ENCODE measurements at regions not wholly inside any gene's neighbourhood (a gene's known extent, or its start where the extent isn't known, plus 50 kb on each side); places are given as distances from the start of the nearest gene placed in this dataset.

DNA sequence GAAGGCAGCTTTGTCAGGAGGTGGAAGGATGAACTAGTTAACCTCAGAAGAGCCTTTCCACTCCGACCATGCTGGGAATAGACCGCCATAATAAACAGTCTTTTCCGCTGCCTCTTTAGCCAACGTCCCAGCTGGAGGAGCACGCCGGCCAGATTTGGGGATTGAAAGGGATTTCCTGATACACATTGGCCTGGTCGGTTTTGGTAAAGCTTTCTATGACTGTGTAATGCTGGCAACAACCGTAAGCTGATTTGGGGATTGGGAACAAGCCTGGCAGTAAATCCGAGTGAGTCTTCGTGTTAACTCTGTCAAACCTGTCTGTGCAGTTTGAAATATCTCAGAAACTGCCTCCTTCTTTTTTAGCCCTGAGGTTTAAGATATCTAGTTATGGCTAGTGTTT, 87.0 kb downstream of the DAD1 start:
- H3K9ac ChIP-seq = no peak overlapping the region
- no peaks in the 10 kb centered on the region for H3K79me2 ChIP-seq (ENCODE audit: insufficient read depth)
- H3K4me2 ChIP-seq (ENCODE audit: unreplicated experiment) = no peak overlapping the region
- no peak for DNase-seq
- no peaks in the 10 kb centered on the region; the same call in 1 of the 2 replicates for H3K27me3 ChIP-seq (replicated peaks; ENCODE audit: insufficient read depth)
- in situ Hi-C loops (cut with MboI) = no loop called here
- TF ChIP-seq EZH2phosphoT487 (IDR thresholded peaks at IDR 0.05; ENCODE audit: insufficient read depth, low read depth) (no peak), EZH2 (IDR thresholded peaks at IDR 0.05; ENCODE audit: insufficient read depth, poor library complexity, severe bottlenecking) (no peak)
- no peaks in the 10 kb centered on the region for H3K9me2 ChIP-seq (ENCODE audit: insufficient read depth)
- H3F3A ChIP-seq (ENCODE audit: insufficient read depth) = no peaks in the 10 kb centered on the region
- H3K27ac ChIP-seq = no peak overlapping the region
- no peaks in the 10 kb centered on the region for H4K20me1 ChIP-seq (ENCODE audit: insufficient read depth)
- H3K36me3 ChIP-seq (ENCODE audit: low read depth) = no peaks in the 10 kb centered on the region
- WGBS, 2 experiments (ENCODE audit: low coverage in 1 of 2, low lambda C conversion rate in 2 of 2, missing lambda C conversion rate in 2 of 2) = 51 to 54% methylated on average over 10 of the region's 10 CpGs
- H3K9me3 ChIP-seq (ENCODE audit: low read depth) = no peaks in the 10 kb centered on the region
- H3K4me3 ChIP-seq = no peak overlapping the region
- no peak overlapping the region for H2AFZ ChIP-seq
- no peaks in the 10 kb centered on the region for H3K4me1 ChIP-seq (ENCODE audit: insufficient read depth)

- DNase-seq = no peak
- no peaks in the 10 kb centered on the region for H4K20me1 ChIP-seq (ENCODE audit: insufficient read depth)
- no peak overlapping the region for H2AFZ ChIP-seq
- H3F3A ChIP-seq (ENCODE audit: insufficient read depth) = no peaks in the 10 kb centered on the region
- H3K27ac ChIP-seq = no peak overlapping the region
- in situ Hi-C loops (cut with MboI) = no loop called here
- H3K9me3 ChIP-seq (ENCODE audit: low read depth) = no peaks in the 10 kb centered on the region
- TF ChIP-seq EZH2phosphoT487 (IDR thresholded peaks at IDR 0.05; ENCODE audit: insufficient read depth, low read depth) = no peak
- TF ChIP-seq EZH2 (IDR thresholded peaks at IDR 0.05; ENCODE audit: insufficient read depth, poor library complexity, severe bottlenecking) = no peak
- no peak overlapping the region for H3K4me2 ChIP-seq (ENCODE audit: unreplicated experiment)
- no peaks in the 10 kb centered on the region for H3K79me2 ChIP-seq (ENCODE audit: insufficient read depth)
- H3K36me3 ChIP-seq (ENCODE audit: low read depth) = no peaks in the 10 kb centered on the region
- no peak overlapping the region for H3K9ac ChIP-seq
- no peaks in the 10 kb centered on the region; the same call in 1 of the 2 replicates for H3K27me3 ChIP-seq (replicated peaks; ENCODE audit: insufficient read depth)
- no peak overlapping the region for H3K4me3 ChIP-seq
- no peaks in the 10 kb centered on the region for H3K9me2 ChIP-seq (ENCODE audit: insufficient read depth)
- no peaks in the 10 kb centered on the region for H3K4me1 ChIP-seq (ENCODE audit: insufficient read depth)
- 60 to 68% methylated on average over 10 of the region's 10 CpGs for whole genome bisulfite sequencing, 2 experiments (ENCODE audit: low coverage in 1 of 2, low lambda C conversion rate in 2 of 2, missing lambda C conversion rate in 2 of 2)
Observed at GRCh38 chr14:22500954-22501726, 87.9 kb downstream of the DAD1 start.

DNA sequence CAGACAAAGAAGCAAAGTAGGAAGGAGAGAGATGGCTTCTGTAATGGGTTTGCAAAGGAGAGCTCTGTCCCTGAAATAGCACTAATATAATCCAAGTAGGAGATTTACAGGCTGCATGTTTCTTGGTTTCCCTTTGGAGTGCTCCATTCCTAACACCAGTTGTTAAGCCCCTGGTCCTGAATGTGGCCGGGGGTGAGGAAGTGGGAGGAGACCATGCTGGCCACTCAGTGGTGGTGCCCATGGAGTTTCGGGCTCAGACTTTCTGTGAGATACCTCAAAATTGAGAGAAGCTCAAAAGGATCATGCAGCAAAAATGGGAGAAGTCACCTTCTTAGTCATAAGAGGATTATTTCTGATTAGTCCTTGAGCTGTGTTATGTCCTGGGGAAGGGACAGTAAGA, 88.5 kb downstream of the DAD1 start:
- Histone ChIP-seq H3K4me3 (no peak overlapping the region), H3K4me1 (ENCODE audit: insufficient read depth) (no peaks in the 10 kb centered on the region), H3K27me3 (replicated peaks; ENCODE audit: insufficient read depth) (peaks cover 5% of the 10 kb centered on the region; the same call in 1 of the 2 replicates), H3K4me2 (ENCODE audit: unreplicated experiment) (no peak overlapping the region), H3K9me2 (ENCODE audit: insufficient read depth) (no peaks in the 10 kb centered on the region), H3K9me3 (ENCODE audit: low read depth) (no peaks in the 10 kb centered on the region), H3K79me2 (ENCODE audit: insufficient read depth) (no peaks in the 10 kb centered on the region), H3F3A (ENCODE audit: insufficient read depth) (no peaks in the 10 kb centered on the region), H3K27ac (no peak overlapping the region), H3K9ac (no peak overlapping the region), H4K20me1 (ENCODE audit: insufficient read depth) (no peaks in the 10 kb centered on the region), H2AFZ (no peak overlapping the region), H3K36me3 (ENCODE audit: low read depth) (no peaks in the 10 kb centered on the region)
- DNase-seq = no peak
- WGBS, 2 experiments (ENCODE audit: low coverage in 1 of 2, low lambda C conversion rate in 2 of 2, missing lambda C conversion rate in 2 of 2) = 86 to 89% methylated on average over 2 of the region's 2 CpGs
- no peak for TF ChIP-seq EZH2phosphoT487 (IDR thresholded peaks at IDR 0.05; ENCODE audit: insufficient read depth, low read depth)
- TF ChIP-seq EZH2 (IDR thresholded peaks at IDR 0.05; ENCODE audit: insufficient read depth, poor library complexity, severe bottlenecking) = no peak
- in situ Hi-C loops (cut with MboI) = no loop called here

- Histone ChIP-seq H3K9ac (no peak overlapping the region), H3K9me2 (ENCODE audit: insufficient read depth) (no peaks in the 10 kb centered on the region), H3K4me2 (ENCODE audit: unreplicated experiment) (no peak overlapping the region), H3K27ac (no peak overlapping the region), H3K4me1 (ENCODE audit: insufficient read depth) (no peaks in the 10 kb centered on the region), H3F3A (ENCODE audit: insufficient read depth) (no peaks in the 10 kb centered on the region), H2AFZ (no peak overlapping the region), H3K27me3 (replicated peaks; ENCODE audit: insufficient read depth) (peaks cover 19% of the 10 kb centered on the region), H4K20me1 (ENCODE audit: insufficient read depth) (no peaks in the 10 kb centered on the region), H3K4me3 (no peak overlapping the region), H3K79me2 (ENCODE audit: insufficient read depth) (no peaks in the 10 kb centered on the region), H3K36me3 (ENCODE audit: low read depth) (no peaks in the 10 kb centered on the region), H3K9me3 (ENCODE audit: low read depth) (no peaks in the 10 kb centered on the region)
- in situ Hi-C loops (cut with MboI) = no loop called here
- TF ChIP-seq EZH2 (IDR thresholded peaks at IDR 0.05; ENCODE audit: insufficient read depth, poor library complexity, severe bottlenecking) (no peak), EZH2phosphoT487 (IDR thresholded peaks at IDR 0.05; ENCODE audit: insufficient read depth, low read depth) (no peak)
- WGBS, 2 experiments (ENCODE audit: low coverage in 1 of 2, low lambda C conversion rate in 2 of 2, missing lambda C conversion rate in 2 of 2) = 79 to 84% methylated on average over 5 of the region's 5 CpGs
- no peak for DNase-seq
Observed at GRCh38 chr14:22497671-22498093, 91.3 kb downstream of the DAD1 start.

Data from GM23248 (cell line).